GM12891 (cell line): ENCODE measurements at regions not wholly inside any gene's neighbourhood (a gene's known extent, or its start where the extent isn't known, plus 50 kb on each side); places are given as distances from the start of the nearest gene placed in this dataset.

Experiments used
- POLR2A ChIP-seq: IDR thresholded peaks from 2 replicates; pipeline ENCODE4 v1.6.1; 2011; ENCODE audit warnings: low read depth, low read length, control low read depth
- POLR2AphosphoS5 ChIP-seq: IDR thresholded peaks from 2 replicates; pipeline ENCODE4 v1.6.1; 2011; ENCODE audit warnings: low read depth, low read length, control low read depth
- TAF1 ChIP-seq: IDR thresholded peaks from 2 replicates; pipeline ENCODE4 v1.6.1; 2011; ENCODE audit warnings: low read depth, low read length, control low read depth

DNA sequence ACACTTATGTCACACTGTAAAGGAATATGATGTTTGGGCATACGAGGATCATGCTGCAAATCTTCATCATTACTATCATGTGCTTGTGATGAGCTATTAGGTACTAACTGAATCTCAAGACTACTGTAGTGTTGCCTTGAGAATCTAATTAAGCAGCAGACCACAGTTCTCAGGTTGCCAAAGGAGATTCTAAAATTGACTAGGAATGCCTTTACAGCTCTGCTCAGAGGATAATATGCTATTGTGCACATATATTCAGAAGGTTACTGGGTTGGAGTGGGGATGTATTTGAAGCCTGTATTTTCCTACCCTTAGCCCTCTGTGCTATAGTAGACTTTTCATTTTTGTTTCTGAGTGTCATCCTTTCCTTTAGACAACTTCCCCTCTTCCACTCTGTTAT, 175.1 kb downstream of the CDH19 start:
- TF ChIP-seq POLR2A (no peak), POLR2AphosphoS5 (no peak), TAF1 (no peak)
